Endothelial cell of umbilical vein (primary cell): ENCODE measurements at regions not wholly inside any gene's neighbourhood (a gene's known extent, or its start where the extent isn't known, plus 50 kb on each side); places are given as distances from the start of the nearest gene placed in this dataset.

Experiments used
- BruUV-seq: library from RNA; stranded (reverse); fragments of 400-500 nt; replicated peaks from 2 replicates; lab custom pipeline; 2021; lab: Mats Ljungman, UMichigan
- CTCF ChIA-PET: fragments of 300-600, 350-600 bp; sonication (Branson Sonifier 250); formaldehyde crosslinking; loops from one replicate; lab custom pipeline; 2021; ENCODE audit warnings: antibody characterized with exemption, inconsistent platforms; lab: Charles Lee
- POLR2A ChIA-PET: fragments of 300-600, 350-600 bp; sonication (Branson Sonifier 250); formaldehyde crosslinking; loops from one replicate; lab custom pipeline; 2021; ENCODE audit warnings: antibody characterized with exemption, inconsistent platforms; lab: Charles Lee
- DNase-seq: peaks from one replicate; pipeline ENCODE4 v3.0.0-alpha.2; 2011; ENCODE audit warnings: low read depth, low spot score
- FAIRE-seq: peaks from 2 replicates; lab custom pipeline; 2011; peaks lifted over from hg19 to GRCh38; lab: Jason Lieb, UNC
- H2AFZ ChIP-seq: 2 replicates; pipeline ENCODE4 v1.6.0; 2012; ENCODE audit warnings: low read depth, low read length, control low read depth, inconsistent platforms
- H3K27ac ChIP-seq: 2 replicates; pipeline ENCODE4 v1.5.1; 2011; ENCODE audit warnings: low read depth, mild to moderate bottlenecking, control low read depth, low read length, moderate library complexity; ENCODE audit not compliant: insufficient read depth
- H3K27me3 ChIP-seq, 2 experiments: 2 replicates each; pipeline versions ENCODE4 v1.6.0 to v1.6.1; 2011; ENCODE audit warnings: low read length in 2 of 2, mixed read lengths in 1 of 2; ENCODE audit not compliant: control insufficient read depth in 2 of 2, insufficient read depth in 2 of 2
- H3K36me3 ChIP-seq, 2 experiments: 2 replicates in 1 of 2; 3 replicates in 1 of 2; pipeline ENCODE4 v1.5.1; 2011; ENCODE audit warnings: low read length in 2 of 2, mild to moderate bottlenecking in 1 of 2, moderate library complexity in 1 of 2; ENCODE audit not compliant: control insufficient read depth in 2 of 2, insufficient read depth in 2 of 2; ENCODE audit errors: extremely low read depth in 1 of 2
- H3K4me1 ChIP-seq: 3 replicates; pipeline ENCODE4 v1.5.1; 2011; ENCODE audit warnings: mild to moderate bottlenecking, low read length; ENCODE audit not compliant: control insufficient read depth, insufficient read depth; ENCODE audit errors: extremely low read depth
- H3K4me2 ChIP-seq: 2 replicates; pipeline ENCODE4 v1.6.1; 2011; ENCODE audit warnings: low read length, control low read depth, mixed read lengths; ENCODE audit not compliant: insufficient read depth
- H3K4me3 ChIP-seq, 3 experiments: fragments of 200-600 bp in 1 of 3; sonication (generic), shearing (Covaris generic) in 1 of 3; replicated peaks in 1 of 3; 2 replicates each; pipeline ENCODE4 v1.5.1; 2011 to 2016; ENCODE audit warnings: control low read depth in 3 of 3, low read length in 3 of 3, mild to moderate bottlenecking in 2 of 3, inconsistent platforms in 1 of 3, low read depth in 1 of 3, moderate library complexity in 1 of 3; ENCODE audit not compliant: insufficient read depth in 1 of 3
- H3K79me2 ChIP-seq: 2 replicates; pipeline ENCODE4 v1.6.0; 2012; ENCODE audit warnings: low read length, inconsistent platforms; ENCODE audit not compliant: control insufficient read depth, insufficient read depth
- H3K9ac ChIP-seq: replicated peaks from 2 replicates; pipeline ENCODE3; 2011; ENCODE audit warnings: low read length, control low read depth; ENCODE audit not compliant: insufficient read depth; ENCODE audit errors: extremely low read depth
- H3K9me1 ChIP-seq: replicated peaks from 3 replicates; pipeline ENCODE4 v1.6.0; 2011; ENCODE audit warnings: mild to moderate bottlenecking, low read length; ENCODE audit not compliant: control insufficient read depth, insufficient read depth; ENCODE audit errors: extremely low read depth
- H3K9me3 ChIP-seq: replicated peaks from 2 replicates; pipeline ENCODE4 v1.5.1; 2012; ENCODE audit warnings: low read length, inconsistent platforms; ENCODE audit not compliant: control insufficient read depth, insufficient read depth
- H4K20me1 ChIP-seq: replicated peaks from 2 replicates; pipeline ENCODE3; 2011; ENCODE audit warnings: mild to moderate bottlenecking, low read length; ENCODE audit not compliant: control insufficient read depth, insufficient read depth; ENCODE audit errors: extremely low read depth
- EZH2 ChIP-seq: IDR thresholded peaks from 2 replicates; pipeline ENCODE4 v1.6.1; 2012; ENCODE audit warnings: borderline replicate concordance, low read depth, mild to moderate bottlenecking, moderate library complexity, low read length, inconsistent platforms; ENCODE audit not compliant: severe bottlenecking
- FOS ChIP-seq: IDR thresholded peaks from 2 replicates; pipeline ENCODE4 v1.6.1; 2011; ENCODE audit warnings: mild to moderate bottlenecking, low read length, moderate library complexity, borderline replicate concordance; ENCODE audit not compliant: insufficient read depth
- GATA2 ChIP-seq: IDR thresholded peaks from 2 replicates; pipeline ENCODE4 v1.7.0; 2011; ENCODE audit warnings: low read depth, mild to moderate bottlenecking, moderate library complexity, mixed read lengths, low read length; ENCODE audit not compliant: insufficient read length, insufficient read depth
- JUN ChIP-seq: IDR thresholded peaks from 2 replicates; pipeline ENCODE4 v1.6.1; 2011; ENCODE audit warnings: borderline replicate concordance, low read depth; ENCODE audit not compliant: insufficient read length, insufficient read depth
- MYC ChIP-seq: IDR thresholded peaks from one replicate; pipeline ENCODE4 v1.6.1; 2011; ENCODE audit warnings: mild to moderate bottlenecking, low read depth, low read length
- POLR2A ChIP-seq: IDR thresholded peaks from 2 replicates; pipeline ENCODE4 v1.6.1; 2012; ENCODE audit warnings: low read depth, mild to moderate bottlenecking, control low read depth, low read length
- POLR2AphosphoS5 ChIP-seq: IDR thresholded peaks from 2 replicates; pipeline ENCODE4 v1.6.1; 2012; ENCODE audit warnings: low read depth, mild to moderate bottlenecking, control low read depth, low read length, moderate library complexity; ENCODE audit not compliant: insufficient read depth
- dilution Hi-C: fragments of 300-500 bp; cut with MboI; formaldehyde crosslinking; loops from one replicate; pipeline ENCODE4 v1.15.0; 2019; ENCODE audit warnings: low sequenced_read_pairs; ENCODE audit not compliant: extremely low pct_ligation_motif_present
- intact Hi-C: fragments of 100-400 bp; cut with micrococcal nuclease; formaldehyde crosslinking; loops from one replicate; pipeline ENCODE4 v1.10.0; 2022
- TF ChIP-seq, protein P1 (sequence below): IDR thresholded peaks from 2 replicates; pipeline ENCODE4 v1.6.1; 2011; ENCODE audit not compliant: insufficient read depth, insufficient read length
- TF ChIP-seq, protein P2 (sequence below), 2 donors: IDR thresholded peaks; 1 replicate in 1 of 2; 2 replicates in 1 of 2; pipeline ENCODE4 v1.5.1; 2011; ENCODE audit warnings: low read length in 2 of 2, mild to moderate bottlenecking in 2 of 2, moderate library complexity in 2 of 2, control low read depth in 1 of 2, inconsistent platforms in 1 of 2, low read depth in 1 of 2; ENCODE audit not compliant: insufficient read depth in 1 of 2; ENCODE audit errors: extremely low read depth in 1 of 2

DNA sequence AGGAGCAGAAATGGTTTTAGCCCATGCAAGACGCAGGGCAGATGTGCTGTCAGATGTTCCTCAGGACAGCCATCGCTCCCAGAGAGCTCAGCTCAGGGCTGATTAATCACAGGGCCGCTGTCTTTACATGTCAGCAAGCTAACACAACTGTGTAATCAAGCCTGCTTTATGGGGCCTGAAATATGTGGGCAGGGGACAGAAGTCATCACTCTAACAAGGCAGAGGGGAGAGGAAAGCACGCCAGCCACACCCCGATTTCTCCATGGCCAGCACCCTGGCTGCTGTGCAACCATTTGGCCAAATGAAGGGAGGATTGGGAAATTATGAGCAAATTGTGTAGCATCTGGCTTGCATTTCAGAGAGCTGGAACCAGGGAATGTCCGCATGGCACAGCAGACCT, 368.8 kb downstream of the NPHP4 start:
- Histone ChIP-seq H3K36me3 (no peaks in the 10 kb centered on the region), H2AFZ (no peak overlapping the region), H4K20me1 (no peaks in the 10 kb centered on the region), H3K27ac (no peak overlapping the region), H3K27me3 (no peaks in the 10 kb centered on the region), H3K79me2 (no peaks in the 10 kb centered on the region), H3K9ac (no peak overlapping the region), H3K4me2 (no peak overlapping the region), H3K4me1 (no peaks in the 10 kb centered on the region), H3K9me3 (peaks cover 3% of the 10 kb centered on the region), H3K4me3 (no peak overlapping the region), H3K9me1 (no peaks in the 10 kb centered on the region)
- DNase-seq (no peak), FAIRE-seq (no peak)
- dilution Hi-C loops (no loop called here), intact Hi-C loops (no loop called here)
- BruUV-seq, result no TSS peak
- ChIA-PET CTCF (no interaction called here), POLR2A (no interaction called here)
- TF ChIP-seq, protein P1, sequence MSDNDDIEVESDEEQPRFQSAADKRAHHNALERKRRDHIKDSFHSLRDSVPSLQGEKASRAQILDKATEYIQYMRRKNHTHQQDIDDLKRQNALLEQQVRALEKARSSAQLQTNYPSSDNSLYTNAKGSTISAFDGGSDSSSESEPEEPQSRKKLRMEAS, result no peak
- TF ChIP-seq GATA2, result no peak
- TF ChIP-seq, protein P2, sequence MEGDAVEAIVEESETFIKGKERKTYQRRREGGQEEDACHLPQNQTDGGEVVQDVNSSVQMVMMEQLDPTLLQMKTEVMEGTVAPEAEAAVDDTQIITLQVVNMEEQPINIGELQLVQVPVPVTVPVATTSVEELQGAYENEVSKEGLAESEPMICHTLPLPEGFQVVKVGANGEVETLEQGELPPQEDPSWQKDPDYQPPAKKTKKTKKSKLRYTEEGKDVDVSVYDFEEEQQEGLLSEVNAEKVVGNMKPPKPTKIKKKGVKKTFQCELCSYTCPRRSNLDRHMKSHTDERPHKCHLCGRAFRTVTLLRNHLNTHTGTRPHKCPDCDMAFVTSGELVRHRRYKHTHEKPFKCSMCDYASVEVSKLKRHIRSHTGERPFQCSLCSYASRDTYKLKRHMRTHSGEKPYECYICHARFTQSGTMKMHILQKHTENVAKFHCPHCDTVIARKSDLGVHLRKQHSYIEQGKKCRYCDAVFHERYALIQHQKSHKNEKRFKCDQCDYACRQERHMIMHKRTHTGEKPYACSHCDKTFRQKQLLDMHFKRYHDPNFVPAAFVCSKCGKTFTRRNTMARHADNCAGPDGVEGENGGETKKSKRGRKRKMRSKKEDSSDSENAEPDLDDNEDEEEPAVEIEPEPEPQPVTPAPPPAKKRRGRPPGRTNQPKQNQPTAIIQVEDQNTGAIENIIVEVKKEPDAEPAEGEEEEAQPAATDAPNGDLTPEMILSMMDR (IDR thresholded peaks at IDR 0.05; ENCODE audit: extremely low read depth in 1 of 2, insufficient read depth in 1 of 2, low read depth in 1 of 2, low read length in 2 of 2), result no peak
- TF ChIP-seq JUN, result no peak
- TF ChIP-seq FOS, result no peak
- TF ChIP-seq POLR2AphosphoS5, result no peak
- TF ChIP-seq EZH2, result no peak
- no peak for TF ChIP-seq POLR2A
- TF ChIP-seq MYC, result no peak
